Stomach (tissue), 8 donors: ENCODE measurements at regions not wholly inside any gene's neighbourhood (a gene's known extent, or its start where the extent isn't known, plus 50 kb on each side); places are given as distances from the start of the nearest gene placed in this dataset.

Source experiments
- DNase-seq, 2 donors: peaks; one replicate each; pipeline versions ENCODE4 v3.0.0 to v3.0.0-alpha.2; 2013 to 2019
- H3K27ac ChIP-seq, 5 donors: fragments of 200-600 bp in 4 of 5; sonication (generic) in 4 of 5; one replicate each; pipeline ENCODE4 v1.5.1; 2013 to 2019; ENCODE audit warnings: mild to moderate bottlenecking in 1 of 5, moderate library complexity in 1 of 5
- H3K27me3 ChIP-seq, 3 donors: fragments of 200-600 bp; sonication (generic); one replicate each; pipeline ENCODE4 v1.5.1; 2017 to 2019; ENCODE audit warnings: mixed run types in 1 of 3
- H3K36me3 ChIP-seq, 4 donors: fragments of 200-600 bp; sonication (generic); 1 replicate in 3 of 4; 2 replicates in 1 of 4; pipeline ENCODE4 v1.5.1; 2016 to 2019
- H3K4me1 ChIP-seq, 4 donors: fragments of 200-600 bp; sonication (generic); one replicate each; pipeline ENCODE4 v1.5.1; 2016 to 2019
- H3K4me3 ChIP-seq, 4 donors: fragments of 200-600 bp; sonication (generic) in 3 of 4; one replicate each; pipeline ENCODE4 v1.5.1; 2016 to 2019; ENCODE audit warnings: mild to moderate bottlenecking in 1 of 4
- H3K9me3 ChIP-seq, 4 donors: fragments of 200-600 bp; sonication (generic); one replicate each; pipeline ENCODE4 v1.5.1; 2016 to 2019
- CTCF ChIP-seq, 7 experiments: fragments of 450-650 bp in 4 of 7; fragments of 200-600 bp in 3 of 7; sonication (generic) in 3 of 7; IDR thresholded peaks; one replicate each; pipeline ENCODE4 v1.5.1; 2016 to 2019; ENCODE audit warnings: antibody characterized with exemption in 7 of 7, control low read depth in 2 of 7, mild to moderate bottlenecking in 1 of 7
- EP300 ChIP-seq: sonication (generic); formaldehyde crosslinking; IDR thresholded peaks from one replicate; pipeline ENCODE4 v1.6.1; 2017; ENCODE audit warnings: antibody characterized with exemption
- POLR2A ChIP-seq, 4 donors: fragments of 450-650 bp; IDR thresholded peaks; one replicate each; pipeline ENCODE4 v1.6.1; 2016; ENCODE audit warnings: antibody characterized with exemption in 4 of 4, control low read depth in 2 of 4, mild to moderate bottlenecking in 1 of 4, moderate library complexity in 1 of 4
- POLR2AphosphoS5 ChIP-seq, 3 donors: sonication (generic); formaldehyde crosslinking; IDR thresholded peaks; one replicate each; pipeline ENCODE4 v1.6.1; 2016; ENCODE audit warnings: antibody characterized with exemption in 3 of 3
- WGBS, 5 donors: extraction: QIAGEN DNeasy Blood & Tissue Kit in 3 of 5; methylation state at CpG; one replicate each; pipeline versions ENCODE4 v1.1.5 to v1.1.7; 2013 to 2018; 5-methylcytosine and 5-hydroxymethylcytosine counted together
- intact Hi-C: fragments of 100-400 bp; cut with DNase I; formaldehyde crosslinking; loops from one replicate; pipeline ENCODE4 v1.15.1; 2023; ENCODE audit warnings: low total_unique reads
- donor health status: healthy with polysubstance abuse.
- donor health status: Bipolar disorder and iron deficiency.
- donor health status: healthy.

GRCh38 chr3:82103241-82103640 is 341.8 kb upstream of the GBE1 start:
- WGBS, 5 donors = 62 to 75% (median 64%) methylated on average over 1 of the region's 1 CpG
- H3K4me3 ChIP-seq = no peak overlapping the region

GRCh38 chr3:82100378-82100777 is 338.9 kb upstream of the GBE1 start:
- no peak overlapping the region for H3K4me3 ChIP-seq
- TF ChIP-seq POLR2AphosphoS5 (IDR thresholded peaks at IDR 0.05) = no peak
- no peak for TF ChIP-seq CTCF (IDR thresholded peaks at IDR 0.05)
- no peak for TF ChIP-seq EP300
- no peak for TF ChIP-seq POLR2A (IDR thresholded peaks at IDR 0.05)
- H3K36me3 ChIP-seq = no peaks in the 10 kb centered on the region
- DNase-seq = no peak
- no peak overlapping the region for H3K27ac ChIP-seq
- no peaks in the 10 kb centered on the region for H3K4me1 ChIP-seq
- intact Hi-C loops = no loop called here
- 45 to 76% (median 69%) methylated on average over 3 of the region's 3 CpGs for WGBS, 5 donors
- H3K27me3 ChIP-seq = no peaks in the 10 kb centered on the region
- H3K9me3 ChIP-seq = no peaks in the 10 kb centered on the region

More at GRCh38 chr3:82103241-82103640, 341.8 kb upstream of the GBE1 start:
- Histone ChIP-seq H3K36me3 (no peaks in the 10 kb centered on the region), H3K27ac (no peak overlapping the region), H3K9me3 (no peaks in the 10 kb centered on the region), H3K27me3 (no peaks in the 10 kb centered on the region), H3K4me1 (no peaks in the 10 kb centered on the region)
- no peak for DNase-seq
- intact Hi-C loops = no loop called here
- no peak for TF ChIP-seq CTCF (IDR thresholded peaks at IDR 0.05)
- no peak for TF ChIP-seq POLR2A (IDR thresholded peaks at IDR 0.05)
- TF ChIP-seq POLR2AphosphoS5 (IDR thresholded peaks at IDR 0.05) = no peak
- TF ChIP-seq EP300 = no peak

- 80 to 89% (median 81%) methylated on average over 3 of the region's 3 CpGs for WGBS, 5 donors
- no peak for DNase-seq
- H3K4me1 ChIP-seq = no peaks in the 10 kb centered on the region
- H3K27ac ChIP-seq = no peak overlapping the region
- H3K27me3 ChIP-seq = no peaks in the 10 kb centered on the region
- TF ChIP-seq POLR2AphosphoS5 (IDR thresholded peaks at IDR 0.05) (no peak), POLR2A (IDR thresholded peaks at IDR 0.05) (no peak), EP300 (no peak)
- no peak overlapping the region for H3K4me3 ChIP-seq
- intact Hi-C loops = no loop called here
- no peaks in the 10 kb centered on the region for H3K36me3 ChIP-seq
- no peaks in the 10 kb centered on the region for H3K9me3 ChIP-seq
Measured at GRCh38 chr3:82093641-82094040, 332.2 kb upstream of the GBE1 start.

GRCh38 chr3:82088749-82089148 is 327.3 kb upstream of the GBE1 start:
- no peak overlapping the region for H3K4me3 ChIP-seq
- no peaks in the 10 kb centered on the region for H3K4me1 ChIP-seq
- no peaks in the 10 kb centered on the region for H3K27me3 ChIP-seq
- WGBS, 5 donors = 62 to 70% (median 67%) methylated on average over 3 of the region's 3 CpGs
- intact Hi-C loops = no loop called here
- no peaks in the 10 kb centered on the region for H3K36me3 ChIP-seq
- H3K9me3 ChIP-seq = no peaks in the 10 kb centered on the region
- no peak for TF ChIP-seq POLR2AphosphoS5 (IDR thresholded peaks at IDR 0.05)
- TF ChIP-seq EP300 = no peak
- no peak for TF ChIP-seq CTCF (IDR thresholded peaks at IDR 0.05)
- TF ChIP-seq POLR2A (IDR thresholded peaks at IDR 0.05) = no peak
- no peak overlapping the region for H3K27ac ChIP-seq
- no peak for DNase-seq

- Histone ChIP-seq H3K4me1 (no peaks in the 10 kb centered on the region), H3K27ac (no peak overlapping the region), H3K36me3 (no peaks in the 10 kb centered on the region), H3K9me3 (no peaks in the 10 kb centered on the region), H3K4me3 (no peak overlapping the region), H3K27me3 (no peaks in the 10 kb centered on the region)
- no peak for DNase-seq
- 48 to 70% (median 65%) methylated on average over 2 of the region's 2 CpGs for WGBS, 5 donors
- intact Hi-C loops = no loop called here
- TF ChIP-seq CTCF (IDR thresholded peaks at IDR 0.05) = no peak
- TF ChIP-seq POLR2A (IDR thresholded peaks at IDR 0.05) = no peak
- TF ChIP-seq POLR2AphosphoS5 (IDR thresholded peaks at IDR 0.05) = no peak
- no peak for TF ChIP-seq EP300
Measured at GRCh38 chr3:82087958-82088357, 326.5 kb upstream of the GBE1 start.
